CD4-positive, alpha-beta T cell treated with Interleukin-6 at 100 ng/mL for 8 hours (primary cell): ENCODE measurements at regions not wholly inside any gene's neighbourhood (a gene's known extent, or its start where the extent isn't known, plus 50 kb on each side); places are given as distances from the start of the nearest gene placed in this dataset.

ENCODE experiments used
- DNase-seq: peaks from one replicate; pipeline ENCODE4 v3.0.0-alpha.2; 2020; ENCODE audit warnings: mixed read lengths, low spot score

DNA sequence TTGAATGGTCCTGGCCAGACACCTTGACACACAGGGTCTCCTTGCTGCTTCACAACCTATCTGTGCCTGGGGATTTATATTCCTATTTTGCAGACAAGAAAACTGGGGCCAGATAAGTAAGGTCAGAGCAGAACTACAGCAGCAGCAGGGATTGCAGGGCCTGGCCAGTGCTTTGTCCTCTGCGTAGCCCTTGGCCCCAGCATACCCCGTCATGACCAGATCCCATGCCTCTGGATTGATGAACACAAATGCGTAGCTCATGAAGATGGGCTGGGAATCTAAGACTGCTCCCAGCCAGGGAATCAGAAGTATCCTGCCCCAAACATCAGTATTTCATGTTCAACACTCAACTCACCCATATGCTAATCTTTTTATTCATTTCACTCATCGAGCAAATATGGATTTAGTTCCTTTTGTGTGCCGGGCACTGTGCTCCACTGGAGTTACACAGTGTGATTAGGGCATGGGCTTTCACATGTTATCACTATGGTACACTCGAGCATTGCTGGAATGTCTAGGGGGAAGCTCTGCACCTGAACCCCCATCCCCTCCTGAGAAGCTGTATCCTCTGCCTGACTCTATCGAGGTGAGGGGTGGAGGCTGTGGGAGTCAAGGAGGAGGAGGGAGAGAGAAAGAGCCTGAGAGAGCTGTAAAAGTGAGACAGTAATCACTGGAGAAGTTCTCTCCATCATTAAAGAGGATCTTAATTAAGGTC is 143.3 kb downstream of the CYP26B1 start:
- no peak for DNase-seq

DNA sequence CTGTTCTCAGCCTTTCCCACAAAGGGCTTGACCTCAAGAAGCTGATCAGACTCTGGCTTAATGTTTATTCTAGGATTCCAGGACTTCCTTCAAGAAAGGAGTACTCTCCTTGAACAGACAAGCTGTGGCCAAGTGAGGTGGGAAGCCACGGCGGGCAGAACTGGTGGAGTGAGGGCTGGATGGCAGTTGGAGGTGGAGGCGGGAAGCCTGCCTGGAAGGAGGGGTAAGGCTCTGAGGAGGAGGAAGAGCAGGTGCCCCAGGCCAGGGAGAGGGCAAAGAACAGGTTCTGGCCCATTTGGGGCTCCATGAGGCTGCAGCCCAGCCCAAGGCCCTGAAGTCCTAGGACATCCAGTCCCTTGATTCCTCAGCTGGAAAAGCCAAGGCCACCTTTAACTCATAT is 143.9 kb downstream of the CYP26B1 start:
- DNase-seq = no peak

GRCh38 chr2:72003124-72003523 is 144.5 kb downstream of the CYP26B1 start:
- DNase-seq = no peak

GRCh38 chr2:72001937-72002690 is 145.5 kb downstream of the CYP26B1 start:
- DNase-seq = no peak

DNA sequence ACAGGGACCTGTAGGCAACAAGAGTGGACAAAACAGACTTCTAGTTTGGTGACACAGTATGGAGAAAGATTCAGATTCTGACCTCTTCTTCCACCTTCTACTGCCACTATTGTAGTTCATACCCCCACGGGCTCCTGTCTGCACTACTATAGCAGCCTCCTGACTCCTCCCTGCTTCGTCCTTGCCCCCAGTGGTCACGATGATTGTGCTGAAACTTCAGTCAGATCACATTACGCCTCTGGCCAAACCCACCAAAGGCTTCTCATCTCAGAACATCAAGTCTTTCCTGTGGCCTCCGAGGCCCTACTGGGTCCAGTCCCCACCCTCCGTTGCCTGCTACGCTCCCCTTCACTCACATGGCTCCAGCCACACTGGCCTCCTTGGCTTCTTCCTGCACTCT is 147.6 kb downstream of the CYP26B1 start:
- DNase-seq = no peak

DNA sequence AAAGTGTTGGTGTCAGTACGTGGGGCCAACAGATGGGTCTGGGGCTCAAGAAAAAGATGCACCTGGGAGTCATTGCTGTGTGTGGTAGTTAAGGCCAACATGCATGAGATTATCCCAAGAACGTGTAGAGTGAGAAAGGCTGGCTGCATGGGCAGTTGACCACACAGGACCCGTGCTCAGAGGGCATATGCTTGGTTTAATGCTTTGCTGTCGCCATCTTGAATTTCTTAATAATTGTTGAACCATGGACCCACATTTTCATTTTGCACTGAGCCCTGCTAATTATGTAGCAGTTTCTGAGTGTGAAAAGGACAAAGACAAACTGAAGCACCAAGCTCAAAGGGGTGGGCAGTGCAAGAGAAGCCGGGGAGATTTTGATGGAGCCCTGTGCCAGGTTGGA is 148.1 kb downstream of the CYP26B1 start:
- no peak for DNase-seq

DNA sequence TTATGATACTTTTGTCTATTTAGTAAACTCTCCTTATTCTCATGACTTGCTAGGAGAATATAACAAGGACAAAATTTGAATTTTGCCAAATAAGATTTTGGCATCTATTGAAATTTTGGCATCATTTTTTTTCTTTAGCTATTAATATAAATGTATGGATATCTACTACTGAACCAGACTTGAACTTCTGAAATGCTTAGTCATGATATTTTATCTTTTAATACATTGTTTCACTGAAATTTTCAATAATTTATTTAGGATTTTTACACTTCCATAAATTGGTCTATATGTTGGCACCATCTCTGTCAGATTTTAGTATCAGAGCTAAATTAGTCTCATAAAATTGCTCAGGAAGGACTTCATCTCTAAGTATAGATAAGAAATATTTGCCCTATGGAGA is 149.8 kb downstream of the CYP26B1 start:
- DNase-seq = no peak

GRCh38 chr2:71995067-71995665 is 152.5 kb downstream of the CYP26B1 start:
- DNase-seq = no peak

- no peak for DNase-seq
Observed at GRCh38 chr2:71992036-71992435, 155.6 kb downstream of the CYP26B1 start.

DNA sequence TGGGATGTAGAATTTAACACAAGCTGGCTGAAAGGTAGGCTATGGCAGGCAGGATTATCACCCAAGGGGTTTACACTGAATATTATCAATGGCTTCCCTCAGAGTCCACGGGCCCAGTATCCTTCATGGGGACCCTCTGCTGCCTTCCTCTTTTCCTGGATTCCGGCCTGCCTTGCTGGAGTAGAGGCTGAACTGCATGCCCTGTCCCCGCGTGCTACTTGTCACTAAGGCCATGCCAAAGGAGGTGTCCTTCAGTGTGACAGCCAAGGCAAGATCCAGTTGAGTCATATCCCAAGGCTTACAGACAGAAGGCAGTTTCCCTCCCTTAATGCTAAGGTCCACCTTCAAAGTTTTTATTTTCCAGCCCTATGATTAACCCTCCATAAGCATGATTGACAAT is 156.3 kb downstream of the CYP26B1 start:
- no peak for DNase-seq

- no peak for DNase-seq
Observed at GRCh38 chr2:71990826-71991225, 156.8 kb downstream of the CYP26B1 start.

DNA sequence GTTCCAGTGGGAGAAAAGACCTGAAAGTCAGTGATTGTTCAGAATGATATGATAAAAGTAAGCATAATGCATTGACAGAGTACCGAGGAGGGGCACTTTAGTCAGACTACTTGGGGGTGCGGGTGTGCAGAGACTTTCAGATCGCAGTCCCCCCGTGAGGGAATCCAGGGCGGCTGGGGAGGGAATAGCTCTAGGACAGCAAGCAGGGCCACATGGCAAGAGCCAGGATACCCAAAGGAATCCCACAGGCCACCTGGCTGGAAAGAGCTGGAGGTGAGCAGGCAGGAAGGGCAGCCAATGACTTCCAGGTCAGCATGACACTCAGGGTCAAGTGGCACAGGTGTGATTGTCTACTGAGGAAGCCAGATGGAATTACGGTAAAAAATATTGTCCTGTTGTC is 157.5 kb downstream of the CYP26B1 start:
- no peak for DNase-seq

DNA sequence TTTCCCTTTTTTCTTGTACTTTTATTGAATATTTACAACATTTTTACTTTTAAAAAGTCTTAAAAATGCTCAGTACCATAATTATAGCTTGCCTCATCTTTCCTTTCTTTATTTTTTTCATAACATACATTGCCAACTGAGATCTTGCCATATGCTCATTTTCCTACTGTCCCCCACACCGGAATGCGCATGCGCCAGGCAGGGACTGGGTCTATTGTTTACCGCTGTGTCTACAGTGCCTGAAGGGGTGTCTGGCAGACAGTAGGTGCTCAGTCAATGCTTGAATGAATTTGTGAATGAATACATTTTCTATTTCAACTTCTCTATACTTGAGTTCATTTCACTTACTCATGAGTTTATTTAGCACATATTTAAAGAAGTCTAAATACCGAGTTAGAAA is 158.0 kb downstream of the CYP26B1 start:
- no peak for DNase-seq

DNA sequence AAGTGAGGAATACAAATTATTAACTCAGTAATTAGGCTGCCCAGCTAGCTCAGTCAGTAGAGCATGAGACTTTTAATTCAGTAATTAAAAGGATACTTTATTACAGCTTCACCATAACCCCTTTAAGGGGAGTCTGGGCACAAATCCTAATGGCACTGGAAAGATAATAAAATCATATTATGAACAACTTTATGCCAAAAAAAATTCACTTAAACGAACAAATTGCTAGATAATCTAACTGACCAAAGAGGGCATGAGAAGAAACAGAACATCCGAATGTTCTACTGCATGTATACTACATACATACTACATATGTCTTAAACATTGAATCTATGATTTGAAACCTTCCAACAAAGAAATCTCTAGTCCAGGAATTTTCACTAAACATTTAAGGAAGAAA is 159.5 kb downstream of the CYP26B1 start:
- no peak for DNase-seq

DNA sequence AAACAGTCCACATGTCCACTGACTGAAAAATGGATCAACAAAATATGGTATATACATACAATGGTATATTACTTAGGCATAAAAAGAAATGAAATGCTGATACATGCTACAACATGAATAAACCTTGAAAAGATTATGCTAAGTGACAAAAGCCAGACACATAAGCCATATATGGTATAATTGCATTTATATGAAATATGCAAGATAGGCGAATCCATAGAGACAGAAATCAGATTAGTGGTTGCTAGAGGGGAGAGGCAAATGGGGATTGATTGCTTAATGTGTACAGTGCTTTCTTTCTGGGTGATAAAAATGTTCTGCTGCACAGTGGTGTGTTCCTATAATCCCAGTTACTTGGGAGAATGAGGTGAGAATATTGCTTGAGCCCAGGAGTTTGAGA is 171.0 kb downstream of the CYP26B1 start:
- no peak for DNase-seq

- no peak for DNase-seq
Observed at GRCh38 chr2:71974846-71975245, 172.8 kb downstream of the CYP26B1 start.

DNA sequence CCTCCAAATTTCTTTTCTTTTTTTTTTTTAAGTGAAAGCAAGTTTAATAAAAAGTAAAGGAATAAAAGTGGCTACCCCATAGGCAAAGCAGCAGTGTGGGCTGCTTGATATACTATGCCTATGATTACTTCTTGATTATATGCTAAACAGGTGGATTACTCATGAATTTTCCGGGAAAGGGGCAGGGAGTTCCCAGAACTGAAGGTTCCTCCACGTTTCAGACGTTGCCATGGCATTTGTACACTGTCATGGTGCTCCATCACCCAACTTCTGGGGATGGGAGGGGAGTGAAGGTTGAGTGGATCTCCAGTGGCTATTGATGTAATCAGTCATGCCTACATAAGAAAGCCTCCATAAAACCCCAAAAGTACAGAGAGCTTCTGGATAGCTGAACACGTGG is 176.2 kb downstream of the CYP26B1 start:
- no peak for DNase-seq

GRCh38 chr2:71965530-71965929 is 182.1 kb downstream of the CYP26B1 start:
- DNase-seq = no peak

- DNase-seq = no peak
Observed at GRCh38 chr2:71962911-71963694, 184.6 kb downstream of the CYP26B1 start.

DNA sequence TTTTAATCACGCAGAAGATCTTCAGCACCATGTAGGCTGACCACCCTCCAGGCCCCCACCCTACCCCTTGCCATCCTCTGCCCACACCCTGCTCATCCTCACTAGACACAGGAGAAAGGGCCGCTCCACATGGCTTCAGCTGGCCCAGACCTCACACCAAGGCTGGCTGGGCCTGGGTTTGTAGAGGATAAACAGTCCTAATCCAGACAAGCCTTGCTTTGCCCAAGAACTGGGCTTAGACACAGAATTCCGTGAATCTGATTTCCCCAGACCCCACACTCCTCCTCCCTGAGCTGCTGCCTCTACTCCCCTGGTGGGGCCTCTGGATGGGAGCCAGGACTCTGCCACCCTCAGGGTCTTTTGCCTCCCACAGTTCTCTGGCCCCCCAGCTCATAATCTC is 185.3 kb downstream of the CYP26B1 start:
- no peak for DNase-seq

GRCh38 chr2:71961289-71962027 is 186.2 kb downstream of the CYP26B1 start:
- DNase-seq = no peak

- DNase-seq = no peak
Observed at GRCh38 chr2:71959494-71959893, 188.2 kb downstream of the CYP26B1 start.
